SJSA1 (cell line): ENCODE measurements at regions not wholly inside any gene's neighbourhood (a gene's known extent, or its start where the extent isn't known, plus 50 kb on each side); places are given as distances from the start of the nearest gene placed in this dataset.
A peak's percentile ranks its signal among the peaks of the same experiment; 100 is the strongest.

Source experiments
- DNase-seq, 2 experiments: peaks; one replicate each; pipeline ENCODE4 v3.0.0-alpha.2; 2015 to 2020; ENCODE audit warnings: low spot score in 2 of 2, low read depth in 1 of 2
- H3K27ac ChIP-seq: fragments of 250-450 bp; sonication (Bioruptor Pico); 2 replicates; pipeline ENCODE4 v1.5.1; 2020; ENCODE audit warnings: mild to moderate bottlenecking, moderate library complexity
- H3K27me3 ChIP-seq: fragments of 250-450 bp; sonication (Bioruptor Pico); replicated peaks from 2 replicates; pipeline ENCODE4 v1.5.1; 2020; ENCODE audit warnings: mild to moderate bottlenecking, moderate library complexity
- H3K36me3 ChIP-seq: fragments of 250-450 bp; sonication (Bioruptor Pico); 2 replicates; pipeline ENCODE4 v1.5.1; 2020; ENCODE audit warnings: mild to moderate bottlenecking
- H3K4me1 ChIP-seq: fragments of 250-450 bp; sonication (Bioruptor Pico); replicated peaks from 2 replicates; pipeline ENCODE4 v1.6.1; 2021; ENCODE audit warnings: mild to moderate bottlenecking
- H3K4me3 ChIP-seq: fragments of 250-450 bp; sonication (Bioruptor Pico); 2 replicates; pipeline ENCODE4 v1.5.1; 2020; ENCODE audit warnings: mild to moderate bottlenecking
- H3K9me3 ChIP-seq: fragments of 250-450 bp; sonication (Bioruptor Pico); replicated peaks from 2 replicates; pipeline ENCODE4 v1.5.1; 2020; ENCODE audit warnings: mild to moderate bottlenecking

- Histone ChIP-seq H3K4me1 (no peaks in the 10 kb centered on the region), H3K9me3 (no peaks in the 10 kb centered on the region), H3K4me3 (no peak overlapping the region), H3K36me3 (no peaks in the 10 kb centered on the region), H3K27me3 (no peaks in the 10 kb centered on the region; the same call in 1 of the 2 replicates), H3K27ac (no peak overlapping the region)
- DNase-seq, result no peak
Measured at GRCh38 chr3:167958141-167958540, 137.6 kb downstream of the GOLIM4 start.

- Histone ChIP-seq H3K4me1 (no peaks in the 10 kb centered on the region), H3K27ac (no peak overlapping the region), H3K9me3 (no peaks in the 10 kb centered on the region), H3K36me3 (no peaks in the 10 kb centered on the region), H3K4me3 (no peak overlapping the region), H3K27me3 (no peaks in the 10 kb centered on the region; the same call in none of the 2 replicates)
- DNase-seq, result no peak
Measured at GRCh38 chr3:167952969-167953368, 142.8 kb downstream of the GOLIM4 start.

GRCh38 chr3:167950212-167950611 lies 145.5 kb downstream of the GOLIM4 start:
- no peaks in the 10 kb centered on the region for H3K36me3 ChIP-seq
- DNase-seq, result no peak
- H3K4me1 ChIP-seq, result no peaks in the 10 kb centered on the region
- H3K9me3 ChIP-seq, result no peaks in the 10 kb centered on the region
- H3K27me3 ChIP-seq, result no peaks in the 10 kb centered on the region; the same call in 1 of the 2 replicates
- H3K4me3 ChIP-seq, result no peak overlapping the region
- no peak overlapping the region for H3K27ac ChIP-seq

- Histone ChIP-seq H3K4me3 (no peak overlapping the region), H3K36me3 (no peaks in the 10 kb centered on the region), H3K27ac (no peak overlapping the region), H3K9me3 (no peaks in the 10 kb centered on the region), H3K4me1 (peaks cover 9% of the 10 kb centered on the region), H3K27me3 (no peaks in the 10 kb centered on the region)
- peak; percentile 49 to 62 for DNase-seq
Measured at GRCh38 chr3:167941234-167941995, 154.3 kb downstream of the GOLIM4 start.

- no peaks in the 10 kb centered on the region for H3K9me3 ChIP-seq
- no peaks in the 10 kb centered on the region for H3K36me3 ChIP-seq
- no peak overlapping the region for H3K27ac ChIP-seq
- no peak for DNase-seq
- no peaks in the 10 kb centered on the region for H3K27me3 ChIP-seq
- H3K4me3 ChIP-seq, result no peak overlapping the region
- H3K4me1 ChIP-seq, result peaks cover 9% of the 10 kb centered on the region
Measured at GRCh38 chr3:167940241-167940640, 155.5 kb downstream of the GOLIM4 start.

- no peaks in the 10 kb centered on the region for H3K27me3 ChIP-seq
- DNase-seq, result no peak
Measured at GRCh38 chr3:167938516-167938915, 157.2 kb downstream of the GOLIM4 start.

GRCh38 chr3:167936019-167936418 lies 159.7 kb downstream of the GOLIM4 start:
- DNase-seq, result no peak
- peaks cover 4% of the 10 kb centered on the region for H3K4me1 ChIP-seq
- H3K27ac ChIP-seq, result no peak overlapping the region
- no peaks in the 10 kb centered on the region for H3K27me3 ChIP-seq
- no peak overlapping the region for H3K4me3 ChIP-seq
- no peaks in the 10 kb centered on the region for H3K36me3 ChIP-seq
- no peaks in the 10 kb centered on the region for H3K9me3 ChIP-seq

More at GRCh38 chr3:167938516-167938915, 157.2 kb downstream of the GOLIM4 start:
- H3K9me3 ChIP-seq, result no peaks in the 10 kb centered on the region
- H3K27ac ChIP-seq, result no peak overlapping the region
- no peaks in the 10 kb centered on the region for H3K36me3 ChIP-seq
- peaks cover 9% of the 10 kb centered on the region for H3K4me1 ChIP-seq
- H3K4me3 ChIP-seq, result no peak overlapping the region

GRCh38 chr3:167930453-167930852 lies 165.3 kb downstream of the GOLIM4 start:
- DNase-seq, result no peak
- Histone ChIP-seq H3K4me1 (no peaks in the 10 kb centered on the region), H3K27me3 (no peaks in the 10 kb centered on the region), H3K36me3 (no peaks in the 10 kb centered on the region), H3K9me3 (no peaks in the 10 kb centered on the region), H3K4me3 (no peak overlapping the region), H3K27ac (no peak overlapping the region)

- Histone ChIP-seq H3K9me3 (no peaks in the 10 kb centered on the region), H3K4me1 (no peaks in the 10 kb centered on the region), H3K36me3 (no peaks in the 10 kb centered on the region), H3K27me3 (no peaks in the 10 kb centered on the region), H3K4me3 (no peak overlapping the region), H3K27ac (no peak overlapping the region)
- DNase-seq, result no peak
Measured at GRCh38 chr3:167929968-167930367, 165.8 kb downstream of the GOLIM4 start.

- no peaks in the 10 kb centered on the region for H3K27me3 ChIP-seq
- no peaks in the 10 kb centered on the region for H3K4me1 ChIP-seq
- DNase-seq, result no peak
- no peaks in the 10 kb centered on the region for H3K36me3 ChIP-seq
- no peaks in the 10 kb centered on the region for H3K9me3 ChIP-seq
- no peak overlapping the region for H3K4me3 ChIP-seq
- H3K27ac ChIP-seq, result no peak overlapping the region
Measured at GRCh38 chr3:167928381-167928780, 167.3 kb downstream of the GOLIM4 start.

GRCh38 chr3:167920747-167921146 lies 175.0 kb downstream of the GOLIM4 start:
- DNase-seq, result no peak
- H3K9me3 ChIP-seq, result no peaks in the 10 kb centered on the region
- no peak overlapping the region for H3K27ac ChIP-seq
- no peaks in the 10 kb centered on the region for H3K36me3 ChIP-seq
- no peaks in the 10 kb centered on the region for H3K4me1 ChIP-seq
- H3K27me3 ChIP-seq, result no peaks in the 10 kb centered on the region
- H3K4me3 ChIP-seq, result no peak overlapping the region

GRCh38 chr3:167919590-167919989 lies 176.1 kb downstream of the GOLIM4 start:
- Histone ChIP-seq H3K27me3 (no peaks in the 10 kb centered on the region), H3K9me3 (no peaks in the 10 kb centered on the region), H3K4me3 (no peak overlapping the region), H3K27ac (no peak overlapping the region), H3K4me1 (no peaks in the 10 kb centered on the region), H3K36me3 (no peaks in the 10 kb centered on the region)
- no peak for DNase-seq

GRCh38 chr3:167918686-167919085 lies 177.0 kb downstream of the GOLIM4 start:
- no peak overlapping the region for H3K27ac ChIP-seq
- no peaks in the 10 kb centered on the region for H3K27me3 ChIP-seq
- no peaks in the 10 kb centered on the region for H3K4me1 ChIP-seq
- no peaks in the 10 kb centered on the region for H3K9me3 ChIP-seq
- no peaks in the 10 kb centered on the region for H3K36me3 ChIP-seq
- no peak for DNase-seq
- H3K4me3 ChIP-seq, result no peak overlapping the region

GRCh38 chr3:167918008-167918596 lies 177.6 kb downstream of the GOLIM4 start:
- no peak for DNase-seq
- H3K27me3 ChIP-seq, result no peaks in the 10 kb centered on the region
- no peak overlapping the region for H3K27ac ChIP-seq
- H3K9me3 ChIP-seq, result no peaks in the 10 kb centered on the region
- H3K4me3 ChIP-seq, result no peak overlapping the region
- H3K36me3 ChIP-seq, result no peaks in the 10 kb centered on the region
- no peaks in the 10 kb centered on the region for H3K4me1 ChIP-seq
